GM12872 (cell line): ENCODE measurements at regions not wholly inside any gene's neighbourhood (a gene's known extent, or its start where the extent isn't known, plus 50 kb on each side); places are given as distances from the start of the nearest gene placed in this dataset.

Experiments used
- CTCF ChIP-seq: IDR thresholded peaks from 3 replicates; pipeline ENCODE4 v1.5.1; 2011; ENCODE audit warnings: low read depth, mild to moderate bottlenecking, low read length, moderate library complexity; ENCODE audit not compliant: insufficient read depth

- TF ChIP-seq CTCF = no peak
These were observed 195.7 kb upstream of the CHRNA7 start for GRCh38 chr15:31834654-31835053.

GRCh38 chr15:31839388-31839787, 190.9 kb upstream of the CHRNA7 start:
- no peak for TF ChIP-seq CTCF

- no peak for TF ChIP-seq CTCF
These were observed 189.4 kb upstream of the CHRNA7 start for GRCh38 chr15:31840849-31841476.

- TF ChIP-seq CTCF = no peak
These were observed 187.7 kb upstream of the CHRNA7 start for GRCh38 chr15:31842532-31843195.

GRCh38 chr15:31843426-31844055, 186.8 kb upstream of the CHRNA7 start:
- no peak for TF ChIP-seq CTCF

GRCh38 chr15:31845791-31846190, 184.5 kb upstream of the CHRNA7 start:
- TF ChIP-seq CTCF = no peak

- TF ChIP-seq CTCF = no peak
These were observed 182.4 kb upstream of the CHRNA7 start for GRCh38 chr15:31847961-31848360.
